Esophagus muscularis mucosa (tissue), 4 donors: ENCODE measurements at regions not wholly inside any gene's neighbourhood (a gene's known extent, or its start where the extent isn't known, plus 50 kb on each side); places are given as distances from the start of the nearest gene placed in this dataset.

Experiments used
- DNase-seq: peaks from one replicate; pipeline ENCODE4 v3.0.0-alpha.2; 2017; ENCODE audit errors: extremely low spot score
- H3K27ac ChIP-seq, 4 donors: fragments of 200-600 bp; sonication (generic); replicated peaks in 1 of 4; 1 replicate in 3 of 4; 2 replicates in 1 of 4; pipeline ENCODE4 v1.5.1; 2016 to 2019; ENCODE audit warnings: mild to moderate bottlenecking in 1 of 4
- H3K27me3 ChIP-seq, 4 donors: fragments of 200-600 bp; sonication (generic); one replicate each; pipeline versions ENCODE4 v1.5.1 to v1.6.0; 2016 to 2019
- H3K36me3 ChIP-seq, 4 donors: fragments of 200-600 bp; sonication (generic); one replicate each; pipeline ENCODE4 v1.5.1; 2016 to 2019
- H3K4me1 ChIP-seq, 4 donors: fragments of 200-600 bp; sonication (generic); one replicate each; pipeline ENCODE4 v1.5.1; 2016 to 2019
- H3K4me3 ChIP-seq, 4 donors: fragments of 200-600 bp; sonication (generic); 1 replicate in 2 of 4; 2 replicates in 2 of 4; pipeline ENCODE4 v1.5.1; 2016 to 2019; ENCODE audit warnings: mild to moderate bottlenecking in 4 of 4, moderate library complexity in 1 of 4
- H3K9me3 ChIP-seq, 4 donors: fragments of 200-600 bp; sonication (generic); 1 replicate in 3 of 4; 2 replicates in 1 of 4; pipeline ENCODE4 v1.5.1; 2016 to 2019
- CTCF ChIP-seq, 3 experiments: fragments of 200-600 bp in 2 of 3; fragments of 450-650 bp in 1 of 3; sonication (generic) in 2 of 3; IDR thresholded peaks; one replicate each; pipeline ENCODE4 v1.5.1; 2017 to 2019; ENCODE audit warnings: antibody characterized with exemption in 3 of 3, mild to moderate bottlenecking in 2 of 3, moderate library complexity in 1 of 3
- EP300 ChIP-seq: sonication (generic); formaldehyde crosslinking; IDR thresholded peaks from one replicate; pipeline ENCODE4 v1.6.1; 2017; ENCODE audit warnings: antibody characterized with exemption
- POLR2A ChIP-seq: fragments of 450-650 bp; IDR thresholded peaks from one replicate; pipeline ENCODE4 v1.6.1; 2017; ENCODE audit warnings: antibody characterized with exemption, moderate library complexity, mild to moderate bottlenecking, low read depth
- POLR2AphosphoS5 ChIP-seq, 2 donors: sonication (generic); formaldehyde crosslinking; IDR thresholded peaks; one replicate each; pipeline ENCODE4 v1.6.1; 2017; ENCODE audit warnings: antibody characterized with exemption in 2 of 2
- WGBS: methylation state at CpG from one replicate; pipeline ENCODE4 v1.1.5; 2018; 5-methylcytosine and 5-hydroxymethylcytosine counted together
- intact Hi-C: fragments of 100-400 bp; cut with DNase I; formaldehyde crosslinking; loops from one replicate; pipeline ENCODE4 v1.15.1; 2023

- no peaks in the 10 kb centered on the region for H3K36me3 ChIP-seq
- WGBS, result 91% methylated on average over 2 of the region's 2 CpGs
- peaks cover 0 to 22% (median 8%) of the 10 kb centered on the region in 4 donors for H3K9me3 ChIP-seq
- TF ChIP-seq EP300 (no peak), POLR2A (no peak), CTCF (IDR thresholded peaks at IDR 0.05) (no peak)
- H3K4me3 ChIP-seq, result no peak overlapping the region
- H3K4me1 ChIP-seq, result no peaks in the 10 kb centered on the region
- no peaks in the 10 kb centered on the region for H3K27me3 ChIP-seq
- intact Hi-C loops, result no loop called here
- DNase-seq, result no peak
- H3K27ac ChIP-seq, result no peak overlapping the region
These were observed 142.1 kb upstream of the CMC1 start for GRCh38 chr3:28099296-28099695.

GRCh38 chr3:28101705-28102104 is 139.7 kb upstream of the CMC1 start:
- Histone ChIP-seq H3K27ac (no peak overlapping the region), H3K4me1 (no peaks in the 10 kb centered on the region), H3K9me3 (peaks cover 0 to 22% (median 5%) of the 10 kb centered on the region in 4 donors), H3K27me3 (no peaks in the 10 kb centered on the region), H3K4me3 (no peak overlapping the region), H3K36me3 (no peaks in the 10 kb centered on the region)
- intact Hi-C loops, result no loop called here
- WGBS, result 53% methylated on average over 1 of the region's 1 CpG
- TF ChIP-seq POLR2AphosphoS5 (IDR thresholded peaks at IDR 0.05) (no peak), EP300 (no peak), POLR2A (no peak), CTCF (IDR thresholded peaks at IDR 0.05) (no peak)
- no peak for DNase-seq

GRCh38 chr3:28103861-28104260 is 137.6 kb upstream of the CMC1 start:
- TF ChIP-seq POLR2A, result no peak
- TF ChIP-seq POLR2AphosphoS5 (IDR thresholded peaks at IDR 0.05), result no peak
- no peak for TF ChIP-seq CTCF (IDR thresholded peaks at IDR 0.05)
- TF ChIP-seq EP300, result no peak
- Histone ChIP-seq H3K36me3 (no peaks in the 10 kb centered on the region), H3K27me3 (no peaks in the 10 kb centered on the region), H3K27ac (no peak overlapping the region), H3K9me3 (peaks cover 0 to 18% (median 5%) of the 10 kb centered on the region in 4 donors), H3K4me3 (no peak overlapping the region), H3K4me1 (no peaks in the 10 kb centered on the region)
- intact Hi-C loops, result no loop called here
- DNase-seq, result no peak
- 61% methylated on average over 3 of the region's 3 CpGs for WGBS

GRCh38 chr3:28104896-28105534 is 136.4 kb upstream of the CMC1 start:
- TF ChIP-seq POLR2A, result no peak
- no peak for TF ChIP-seq EP300
- no peak for TF ChIP-seq CTCF (IDR thresholded peaks at IDR 0.05)
- TF ChIP-seq POLR2AphosphoS5 (IDR thresholded peaks at IDR 0.05), result no peak
- no peaks in the 10 kb centered on the region for H3K4me1 ChIP-seq
- WGBS, result 84% methylated on average over 11 of the region's 11 CpGs

GRCh38 chr3:28109829-28110228 is 131.6 kb upstream of the CMC1 start:
- Histone ChIP-seq H3K27ac (no peak overlapping the region), H3K9me3 (no peaks in the 10 kb centered on the region), H3K4me3 (no peak overlapping the region), H3K27me3 (no peaks in the 10 kb centered on the region), H3K36me3 (no peaks in the 10 kb centered on the region), H3K4me1 (no peaks in the 10 kb centered on the region)
- 64% methylated on average over 2 of the region's 2 CpGs for WGBS
- intact Hi-C loops, result no loop called here
- no peak for DNase-seq
- TF ChIP-seq CTCF (IDR thresholded peaks at IDR 0.05) (no peak), POLR2AphosphoS5 (IDR thresholded peaks at IDR 0.05) (no peak), POLR2A (no peak)

More at GRCh38 chr3:28104896-28105534, 136.4 kb upstream of the CMC1 start:
- no peak for DNase-seq
- H3K36me3 ChIP-seq, result no peaks in the 10 kb centered on the region
- H3K4me3 ChIP-seq, result no peak overlapping the region
- H3K9me3 ChIP-seq, result peaks cover 0 to 7% (median 4%) of the 10 kb centered on the region in 4 donors
- H3K27ac ChIP-seq, result no peak overlapping the region
- no peaks in the 10 kb centered on the region for H3K27me3 ChIP-seq
- intact Hi-C loops, result no loop called here
